IMR-90 (cell line): ENCODE measurements at regions not wholly inside any gene's neighbourhood (a gene's known extent, or its start where the extent isn't known, plus 50 kb on each side); places are given as distances from the start of the nearest gene placed in this dataset.

ENCODE experiments used
- BHLHE40 ChIP-seq: fragments of 150-350 bp; IDR thresholded peaks from 2 replicates; pipeline ENCODE4 v1.6.1; 2016; ENCODE audit warnings: mild to moderate bottlenecking, low read depth, low read length
- CTCF ChIP-seq: conservative IDR thresholded peaks from 2 replicates; pipeline ENCODE4 v1.5.1; 2012; ENCODE audit warnings: mild to moderate bottlenecking, low read depth, low read length, improper control_type of control experiment
- FOS ChIP-seq: fragments of 150-350 bp; IDR thresholded peaks from 2 replicates; pipeline ENCODE4 v1.6.1; 2016; ENCODE audit warnings: low read depth, low read length
- MAZ ChIP-seq: IDR thresholded peaks from 2 replicates; pipeline ENCODE4 v1.6.1; 2012; ENCODE audit warnings: low read depth, mild to moderate bottlenecking, low read length, improper control_type of control experiment, moderate library complexity, borderline replicate concordance
- MXI1 ChIP-seq: IDR thresholded peaks from 2 replicates; pipeline ENCODE4 v1.6.1; 2012; ENCODE audit warnings: low read depth, mild to moderate bottlenecking, low read length, moderate library complexity, borderline replicate concordance
- NFE2L2 ChIP-seq: fragments of 150-350 bp; IDR thresholded peaks from 2 replicates; pipeline ENCODE4 v1.6.1; 2016; ENCODE audit warnings: low read depth, mild to moderate bottlenecking, low read length
- POLR2A ChIP-seq: IDR thresholded peaks from 2 replicates; pipeline ENCODE4 v1.6.1; 2012; ENCODE audit warnings: mild to moderate bottlenecking, low read depth, low read length
- RAD21 ChIP-seq: IDR thresholded peaks from 2 replicates; pipeline ENCODE4 v1.6.1; 2012; ENCODE audit warnings: low read length, improper control_type of control experiment
- RFX5 ChIP-seq: IDR thresholded peaks from 2 replicates; pipeline ENCODE4 v1.8.0; 2012; ENCODE audit warnings: low read depth, mild to moderate bottlenecking, low read length, moderate library complexity
- SMC3 ChIP-seq: fragments of 150-350 bp; IDR thresholded peaks from 2 replicates; pipeline ENCODE4 v1.6.1; 2016; ENCODE audit warnings: low read depth, mild to moderate bottlenecking, antibody characterized with exemption, low read length, moderate library complexity
- USF2 ChIP-seq: fragments of 150-350 bp; IDR thresholded peaks from 2 replicates; pipeline ENCODE4 v1.6.1; 2017; ENCODE audit warnings: mild to moderate bottlenecking, antibody characterized with exemption, low read length, low read depth

GRCh38 chrX:134161162-134161561 lies 75.8 kb upstream of the CCDC160 start:
- TF ChIP-seq CTCF (no peak), USF2 (no peak), MXI1 (no peak), POLR2A (no peak), MAZ (no peak), BHLHE40 (no peak), RFX5 (no peak), RAD21 (no peak), SMC3 (no peak), FOS (no peak), NFE2L2 (no peak)
